Tibial artery (tissue), 4 donors: ENCODE measurements at regions not wholly inside any gene's neighbourhood (a gene's known extent, or its start where the extent isn't known, plus 50 kb on each side); places are given as distances from the start of the nearest gene placed in this dataset.

Source experiments
- DNase-seq, 2 donors: peaks; one replicate each; pipeline ENCODE4 v3.0.0-alpha.2; 2019
- H3K27ac ChIP-seq, 2 donors: fragments of 200-600 bp; sonication (generic) in 1 of 2; 1 replicate in 1 of 2; 2 replicates in 1 of 2; pipeline ENCODE4 v1.5.1; 2018 to 2019; ENCODE audit warnings: mild to moderate bottlenecking in 1 of 2
- H3K27me3 ChIP-seq, 2 donors: fragments of 200-600 bp; sonication (generic) in 1 of 2; one replicate each; pipeline versions ENCODE4 v1.5.1 to v1.6.0; 2016 to 2019
- H3K36me3 ChIP-seq, 3 donors: fragments of 200-600 bp; sonication (generic) in 2 of 3; one replicate each; pipeline ENCODE4 v1.5.1; 2016 to 2019; ENCODE audit warnings: mild to moderate bottlenecking in 2 of 3
- H3K4me1 ChIP-seq, 4 donors: fragments of 200-600 bp; sonication (generic) in 2 of 4; 1 replicate in 3 of 4; 2 replicates in 1 of 4; pipeline ENCODE4 v1.5.1; 2016 to 2019
- H3K4me3 ChIP-seq, 2 donors: fragments of 200-600 bp; sonication (generic) in 1 of 2; 1 replicate in 1 of 2; 2 replicates in 1 of 2; pipeline ENCODE4 v1.5.1; 2018 to 2019; ENCODE audit warnings: mild to moderate bottlenecking in 2 of 2
- H3K9me3 ChIP-seq, 3 donors: fragments of 200-600 bp; sonication (generic) in 1 of 3; one replicate each; pipeline ENCODE4 v1.5.1; 2016 to 2019
- intact Hi-C: fragments of 100-400 bp; cut with DNase I; formaldehyde crosslinking; loops from one replicate; pipeline ENCODE4 v1.15.0; 2023; ENCODE audit warnings: low total_unique reads
- TF ChIP-seq, protein P1 (sequence below), 2 experiments: fragments of 200-600 bp in 1 of 2; fragments of 450-650 bp in 1 of 2; IDR thresholded peaks; one replicate each; pipeline ENCODE4 v1.5.1; 2017 to 2019; ENCODE audit warnings: antibody characterized with exemption in 2 of 2, mild to moderate bottlenecking in 1 of 2, moderate library complexity in 1 of 2

DNA sequence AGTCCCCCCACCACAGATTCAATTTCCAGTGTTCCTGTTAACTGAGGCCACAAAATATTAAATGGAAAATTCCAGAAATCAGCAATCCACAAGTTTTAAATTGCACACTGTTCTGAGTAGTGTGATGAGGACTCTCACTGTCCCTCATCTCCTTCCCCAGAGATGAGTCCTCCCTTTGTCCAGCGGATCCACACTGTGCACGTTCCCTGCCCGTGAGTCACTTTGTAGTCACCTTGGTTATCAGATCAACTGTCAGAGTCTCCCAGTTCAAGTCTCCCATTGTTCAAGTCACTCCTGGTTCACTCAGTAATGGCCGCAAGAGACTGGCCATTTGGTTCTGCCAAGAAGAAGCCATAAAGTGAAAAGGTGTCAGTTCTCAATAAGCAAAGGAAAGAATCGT lies 168.6 kb upstream of the AFDN start:
- Histone ChIP-seq H3K4me1 (no peaks in the 10 kb centered on the region), H3K27me3 (peaks cover 0 to 2% of the 10 kb centered on the region in 2 donors), H3K9me3 (no peaks in the 10 kb centered on the region), H3K4me3 (no peak overlapping the region), H3K27ac (no peak overlapping the region), H3K36me3 (no peaks in the 10 kb centered on the region)
- TF ChIP-seq, protein P1, sequence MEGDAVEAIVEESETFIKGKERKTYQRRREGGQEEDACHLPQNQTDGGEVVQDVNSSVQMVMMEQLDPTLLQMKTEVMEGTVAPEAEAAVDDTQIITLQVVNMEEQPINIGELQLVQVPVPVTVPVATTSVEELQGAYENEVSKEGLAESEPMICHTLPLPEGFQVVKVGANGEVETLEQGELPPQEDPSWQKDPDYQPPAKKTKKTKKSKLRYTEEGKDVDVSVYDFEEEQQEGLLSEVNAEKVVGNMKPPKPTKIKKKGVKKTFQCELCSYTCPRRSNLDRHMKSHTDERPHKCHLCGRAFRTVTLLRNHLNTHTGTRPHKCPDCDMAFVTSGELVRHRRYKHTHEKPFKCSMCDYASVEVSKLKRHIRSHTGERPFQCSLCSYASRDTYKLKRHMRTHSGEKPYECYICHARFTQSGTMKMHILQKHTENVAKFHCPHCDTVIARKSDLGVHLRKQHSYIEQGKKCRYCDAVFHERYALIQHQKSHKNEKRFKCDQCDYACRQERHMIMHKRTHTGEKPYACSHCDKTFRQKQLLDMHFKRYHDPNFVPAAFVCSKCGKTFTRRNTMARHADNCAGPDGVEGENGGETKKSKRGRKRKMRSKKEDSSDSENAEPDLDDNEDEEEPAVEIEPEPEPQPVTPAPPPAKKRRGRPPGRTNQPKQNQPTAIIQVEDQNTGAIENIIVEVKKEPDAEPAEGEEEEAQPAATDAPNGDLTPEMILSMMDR (IDR thresholded peaks at IDR 0.05): no peak
- intact Hi-C loops: no loop called here
- DNase-seq: no peak

DNA sequence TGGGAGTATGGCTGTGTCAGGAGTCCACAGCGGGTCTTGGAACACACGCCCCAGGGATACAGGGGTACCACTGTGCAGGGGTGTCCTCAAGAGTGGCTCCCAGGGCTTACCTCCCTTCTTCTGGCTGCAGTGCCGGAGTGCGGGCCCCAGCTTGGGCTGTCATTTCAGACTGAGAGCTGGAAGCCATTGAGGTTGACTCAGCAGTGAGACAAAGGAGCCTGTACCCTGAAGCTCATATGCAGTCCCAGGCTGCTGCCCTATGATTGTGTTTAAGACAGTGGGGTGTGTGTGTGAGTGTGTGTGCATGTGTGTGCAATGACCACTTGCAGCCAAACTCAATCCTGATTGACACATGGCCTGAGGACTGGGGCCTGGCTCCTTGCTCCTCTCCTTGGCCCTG lies 167.7 kb upstream of the AFDN start:
- Histone ChIP-seq H3K27me3 (peaks cover 0 to 4% of the 10 kb centered on the region in 2 donors), H3K27ac (no peak overlapping the region), H3K9me3 (no peaks in the 10 kb centered on the region), H3K36me3 (no peaks in the 10 kb centered on the region), H3K4me3 (no peak overlapping the region), H3K4me1 (no peaks in the 10 kb centered on the region)
- intact Hi-C loops: no loop called here
- DNase-seq: no peak
- TF ChIP-seq, protein P1 (IDR thresholded peaks at IDR 0.05): no peak

DNA sequence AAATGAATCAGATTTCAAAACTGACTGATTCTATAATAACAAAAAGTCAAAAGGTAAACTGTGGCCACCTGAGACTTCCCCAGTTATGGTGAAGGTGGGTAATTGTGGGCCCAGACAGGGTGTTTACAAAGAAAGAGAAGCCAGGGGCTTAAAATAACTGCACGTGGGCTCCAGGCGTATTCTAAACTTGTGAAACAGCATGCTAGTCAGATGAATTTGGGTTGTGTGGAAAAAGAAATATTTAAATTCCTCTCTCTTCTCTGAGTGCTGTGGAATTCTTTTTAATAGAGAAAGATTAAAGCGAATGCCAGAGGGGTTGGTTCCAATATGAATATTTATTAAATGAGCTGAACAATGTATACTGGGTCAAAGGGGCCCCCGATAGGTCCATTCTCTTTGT lies 166.3 kb upstream of the AFDN start:
- Histone ChIP-seq H3K27ac (no peak overlapping the region), H3K36me3 (no peaks in the 10 kb centered on the region), H3K9me3 (no peaks in the 10 kb centered on the region), H3K27me3 (peaks cover 0 to 4% of the 10 kb centered on the region in 2 donors), H3K4me3 (no peak overlapping the region), H3K4me1 (no peaks in the 10 kb centered on the region)
- DNase-seq: no peak
- intact Hi-C loops: no loop called here
- TF ChIP-seq, protein P1 (IDR thresholded peaks at IDR 0.05): no peak

DNA sequence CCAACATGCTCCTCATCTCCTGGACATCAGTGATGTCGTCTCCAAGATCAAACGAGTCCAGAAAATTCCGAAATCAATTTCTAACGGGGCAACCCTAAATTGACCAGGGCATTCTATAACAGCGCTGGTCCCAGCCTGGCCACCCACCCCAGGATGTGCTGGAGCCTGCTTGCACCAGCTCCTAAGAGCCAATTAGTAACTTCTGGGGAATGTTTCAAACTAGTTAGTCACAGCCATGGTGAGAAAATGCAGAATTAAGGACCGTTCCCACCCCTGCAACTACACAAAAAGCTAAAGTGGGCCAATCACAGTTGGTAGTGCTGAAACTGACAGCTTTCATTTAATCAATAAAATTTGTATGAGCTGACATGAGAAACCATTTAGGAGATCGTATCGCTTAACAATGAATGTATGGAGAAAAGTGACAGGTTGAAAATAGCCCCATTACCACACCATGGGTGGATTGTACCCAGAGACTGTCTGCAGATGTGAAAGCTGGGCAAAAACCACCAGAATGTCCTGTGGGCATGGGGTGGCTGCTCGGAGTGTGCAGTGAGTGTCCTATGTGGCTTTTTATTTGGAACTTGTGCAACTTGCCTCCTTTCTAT lies 165.7 kb upstream of the AFDN start:
- no peak for DNase-seq
- TF ChIP-seq, protein P1 (IDR thresholded peaks at IDR 0.05): no peak
- Histone ChIP-seq H3K36me3 (no peaks in the 10 kb centered on the region), H3K27me3 (peaks cover 0 to 4% of the 10 kb centered on the region in 2 donors), H3K9me3 (no peaks in the 10 kb centered on the region), H3K4me3 (no peak overlapping the region), H3K4me1 (no peaks in the 10 kb centered on the region), H3K27ac (no peak overlapping the region)
- intact Hi-C loops: no loop called here

DNA sequence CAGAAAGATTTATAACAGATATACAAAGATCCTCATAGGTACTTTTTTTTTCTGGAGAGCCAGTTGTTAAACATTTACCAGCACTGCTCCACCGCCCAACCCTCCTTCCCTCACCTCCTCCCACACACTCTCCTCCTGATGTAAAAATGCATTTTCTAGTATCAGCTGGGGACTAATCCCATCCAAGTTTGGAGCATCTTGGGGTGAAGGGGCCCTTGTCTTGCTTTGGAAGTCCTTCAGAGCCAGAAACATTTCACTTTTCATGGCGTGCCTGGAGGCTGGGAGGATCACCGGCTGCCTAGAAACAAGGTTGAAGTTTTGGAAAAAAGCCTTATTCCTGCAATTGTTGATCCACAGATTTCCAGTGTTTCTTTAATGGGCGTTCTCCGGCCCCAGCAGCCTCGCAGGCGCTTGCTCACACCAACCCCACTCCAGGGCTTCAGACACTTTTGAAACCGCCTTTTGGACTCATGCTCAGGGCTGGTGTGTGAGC lies 165.1 kb upstream of the AFDN start:
- Histone ChIP-seq H3K36me3 (no peaks in the 10 kb centered on the region), H3K9me3 (no peaks in the 10 kb centered on the region), H3K27ac (no peak overlapping the region), H3K4me3 (no peak overlapping the region), H3K4me1 (no peaks in the 10 kb centered on the region), H3K27me3 (peaks cover 0 to 4% of the 10 kb centered on the region in 2 donors)
- intact Hi-C loops: no loop called here
- TF ChIP-seq, protein P1 (IDR thresholded peaks at IDR 0.05): no peak
- no peak for DNase-seq
